HG02623 (cell line): ENCODE measurements at regions not wholly inside any gene's neighbourhood (a gene's known extent, or its start where the extent isn't known, plus 50 kb on each side); places are given as distances from the start of the nearest gene placed in this dataset.
A peak's percentile ranks its signal among the peaks of the same experiment; 100 is the strongest.
"Not testable (repeated sequence)": the region's sequence is repeated elsewhere in the genome, so short reads cannot be mapped to it uniquely, and the experiment has no call there.

Experiments
- ATAC-seq: cut with Tn5 transposase; IDR thresholded peaks from one replicate; pipeline ENCODE4 v1.9.1; 2021; ENCODE audit warnings: moderate library complexity; ENCODE audit not compliant: unreplicated experiment

GRCh38 chr12:128040971-128041370 lies 226.0 kb upstream of the TMEM132C start:
- ATAC-seq: no peak

- not testable (repeated sequence) for ATAC-seq
These were observed 224.7 kb upstream of the TMEM132C start for GRCh38 chr12:128042283-128042682.

- ATAC-seq: no peak
These were observed 224.1 kb upstream of the TMEM132C start for GRCh38 chr12:128042825-128043224.

- ATAC-seq: no peak
These were observed 223.7 kb upstream of the TMEM132C start for GRCh38 chr12:128043317-128043716.

- no peak for ATAC-seq
These were observed 219.5 kb upstream of the TMEM132C start for GRCh38 chr12:128047266-128048060.

GRCh38 chr12:128052331-128052730 lies 214.6 kb upstream of the TMEM132C start:
- ATAC-seq: no peak

- ATAC-seq: no peak
These were observed 214.2 kb upstream of the TMEM132C start for GRCh38 chr12:128052777-128053176.

GRCh38 chr12:128055567-128055966 lies 211.4 kb upstream of the TMEM132C start:
- no peak for ATAC-seq

GRCh38 chr12:128056136-128056801 lies 210.7 kb upstream of the TMEM132C start:
- ATAC-seq: no peak

GRCh38 chr12:128057586-128057985 lies 209.4 kb upstream of the TMEM132C start:
- ATAC-seq: no peak

- no peak for ATAC-seq
These were observed 207.2 kb upstream of the TMEM132C start for GRCh38 chr12:128059621-128060370.

- ATAC-seq: no peak
These were observed 198.8 kb upstream of the TMEM132C start for GRCh38 chr12:128068211-128068610.

GRCh38 chr12:128069359-128069997 lies 197.5 kb upstream of the TMEM132C start:
- ATAC-seq: peak; percentile 74

GRCh38 chr12:128073937-128074336 lies 193.0 kb upstream of the TMEM132C start:
- no peak for ATAC-seq

- ATAC-seq: no peak
These were observed 191.6 kb upstream of the TMEM132C start for GRCh38 chr12:128075332-128075731.

GRCh38 chr12:128076188-128076587 lies 190.8 kb upstream of the TMEM132C start:
- ATAC-seq: no peak

- ATAC-seq: no peak
These were observed 189.6 kb upstream of the TMEM132C start for GRCh38 chr12:128077211-128077916.

- ATAC-seq: no peak
These were observed 189.1 kb upstream of the TMEM132C start for GRCh38 chr12:128077917-128078298.

- no peak for ATAC-seq
These were observed 188.5 kb upstream of the TMEM132C start for GRCh38 chr12:128078301-128078971.

- no peak for ATAC-seq
These were observed 187.5 kb upstream of the TMEM132C start for GRCh38 chr12:128079446-128079845.
